Chondrocyte (in vitro differentiated cells): ENCODE measurements at regions not wholly inside any gene's neighbourhood (a gene's known extent, or its start where the extent isn't known, plus 50 kb on each side); places are given as distances from the start of the nearest gene placed in this dataset.

Experiments used
- DNase-seq: peaks from one replicate; pipeline ENCODE4 v3.0.0; 2021; ENCODE audit warnings: mixed read lengths, low spot score
- H3K27ac Mint-ChIP-seq: one replicate; pipeline ENCODE4 v1.8.0; 2021; ENCODE audit warnings: mild to moderate bottlenecking, moderate library complexity, mixed read lengths; ENCODE audit not compliant: unreplicated experiment
- H3K27me3 Mint-ChIP-seq: 2 replicates; pipeline ENCODE4 v1.8.0; 2021; ENCODE audit warnings: low read depth, mixed read lengths
- H3K36me3 Mint-ChIP-seq: 2 replicates; pipeline ENCODE4 v1.8.0; 2021; ENCODE audit warnings: low read depth, mixed read lengths
- H3K4me1 Mint-ChIP-seq: 2 replicates; pipeline ENCODE4 v1.8.0; 2021; ENCODE audit warnings: low read depth, mild to moderate bottlenecking, mixed read lengths
- H3K4me3 Mint-ChIP-seq: one replicate; pipeline ENCODE4 v1.8.0; 2021; ENCODE audit warnings: mild to moderate bottlenecking, moderate library complexity, mixed read lengths; ENCODE audit not compliant: unreplicated experiment
- H3K9me3 Mint-ChIP-seq: 2 replicates; pipeline ENCODE4 v1.8.0; 2021; ENCODE audit warnings: low read depth, mixed read lengths
- CTCF ChIP-seq: fragments of 200-600 bp; sonication (generic); IDR thresholded peaks from 2 replicates; pipeline ENCODE4 v1.5.0; 2021; ENCODE audit warnings: antibody characterized with exemption, mild to moderate bottlenecking, moderate library complexity

GRCh38 chr10:128604025-128604424 is 477.8 kb upstream of the MKI67 start:
- Mint-ChIP-seq H3K27me3 (peaks cover 2% of the 10 kb centered on the region), H3K4me1 (no peaks in the 10 kb centered on the region), H3K4me3 (no peak overlapping the region), H3K36me3 (no peaks in the 10 kb centered on the region), H3K27ac (no peak overlapping the region), H3K9me3 (peaks cover 16% of the 10 kb centered on the region)
- DNase-seq, result no peak
- no peak for TF ChIP-seq CTCF

- TF ChIP-seq CTCF, result no peak
- peaks cover 16% of the 10 kb centered on the region for H3K9me3 Mint-ChIP-seq
- no peak overlapping the region for H3K4me3 Mint-ChIP-seq
- no peak overlapping the region for H3K27ac Mint-ChIP-seq
- no peak for DNase-seq
- H3K27me3 Mint-ChIP-seq, result no peaks in the 10 kb centered on the region
- H3K4me1 Mint-ChIP-seq, result no peaks in the 10 kb centered on the region
- H3K36me3 Mint-ChIP-seq, result no peaks in the 10 kb centered on the region
Observed at GRCh38 chr10:128605180-128605579, 479.0 kb upstream of the MKI67 start.

GRCh38 chr10:128606055-128606454 is 479.8 kb upstream of the MKI67 start:
- no peaks in the 10 kb centered on the region for H3K27me3 Mint-ChIP-seq
- TF ChIP-seq CTCF, result no peak
- DNase-seq, result no peak
- H3K9me3 Mint-ChIP-seq, result peaks cover 16% of the 10 kb centered on the region
- H3K36me3 Mint-ChIP-seq, result no peaks in the 10 kb centered on the region
- H3K4me1 Mint-ChIP-seq, result no peaks in the 10 kb centered on the region
- no peak overlapping the region for H3K4me3 Mint-ChIP-seq
- no peak overlapping the region for H3K27ac Mint-ChIP-seq

GRCh38 chr10:128608791-128609190 is 482.6 kb upstream of the MKI67 start:
- Mint-ChIP-seq H3K36me3 (no peaks in the 10 kb centered on the region), H3K27me3 (no peaks in the 10 kb centered on the region), H3K27ac (no peak overlapping the region), H3K9me3 (peaks cover 7% of the 10 kb centered on the region), H3K4me1 (no peaks in the 10 kb centered on the region), H3K4me3 (no peak overlapping the region)
- TF ChIP-seq CTCF, result no peak
- DNase-seq, result no peak

- H3K9me3 Mint-ChIP-seq, result peaks cover 6% of the 10 kb centered on the region
- H3K27ac Mint-ChIP-seq, result no peak overlapping the region
- no peaks in the 10 kb centered on the region for H3K27me3 Mint-ChIP-seq
- TF ChIP-seq CTCF, result no peak
- H3K4me1 Mint-ChIP-seq, result no peaks in the 10 kb centered on the region
- no peaks in the 10 kb centered on the region for H3K36me3 Mint-ChIP-seq
- H3K4me3 Mint-ChIP-seq, result no peak overlapping the region
- DNase-seq, result no peak
Observed at GRCh38 chr10:128609460-128609859, 483.2 kb upstream of the MKI67 start.
